HCT116 (cell line): ENCODE measurements at regions not wholly inside any gene's neighbourhood (a gene's known extent, or its start where the extent isn't known, plus 50 kb on each side); places are given as distances from the start of the nearest gene placed in this dataset.

Experiments used
- ATAC-seq: fragments of 200-7000 bp; cut with Tn5 transposase; 2 replicates; pipeline ENCODE4 v1.9.1; 2020; ENCODE audit warnings: mild to moderate bottlenecking, moderate library complexity
- BruUV-seq: library from RNA; stranded (reverse); fragments of 400-500 nt; replicated peaks from 2 replicates; lab custom pipeline; 2021; lab: Mats Ljungman, UMichigan
- CTCF ChIA-PET: fragments of 300-600 bp; sonication (Branson Sonifier 250); formaldehyde crosslinking; loops from one replicate; lab custom pipeline; 2021; ENCODE audit warnings: antibody characterized with exemption; lab: Charles Lee
- POLR2A ChIA-PET: fragments of 300-600, 350-600 bp; sonication (Branson Sonifier 250); formaldehyde crosslinking; loops from one replicate; lab custom pipeline; 2021; ENCODE audit warnings: antibody characterized with exemption; lab: Charles Lee
- RAD21 ChIA-PET, 2 experiments: fragments of 300-600 bp; sonication (Branson Sonifier 250); formaldehyde crosslinking; loops; one replicate each; lab custom pipeline; 2023; ENCODE audit warnings: low total read pairs in 2 of 2; ENCODE audit not compliant: uncharacterized antibody in 2 of 2, unreplicated experiment in 2 of 2, low non-redundant PET in 1 of 2; lab: Charles Lee
- DNase-seq: peaks from one replicate; pipeline ENCODE4 v3.0.0-alpha.2; 2010; ENCODE audit warnings: low read depth, low spot score
- H2AFZ ChIP-seq: fragments of 200-600 bp; shearing (Covaris generic), sonication (generic); 2 replicates; pipeline ENCODE4 v1.6.1; 2017; ENCODE audit warnings: low read depth, mixed run types, mixed read lengths, antibody characterized with exemption, low read length; ENCODE audit not compliant: poor library complexity, severe bottlenecking
- H3K27ac ChIP-seq: 2 replicates; pipeline ENCODE4 v1.5.1; 2012; ENCODE audit warnings: low read depth, low read length
- H3K27me3 ChIP-seq: fragments of 200-600 bp; sonication (generic); 2 replicates; pipeline ENCODE4 v1.6.1; 2016; ENCODE audit warnings: mixed run types, low read length, mixed read lengths; ENCODE audit not compliant: insufficient read depth
- H3K36me3 ChIP-seq, 2 experiments: fragments of 200-500 bp in 1 of 2; fragments of 200-600 bp in 1 of 2; sonication (Bioruptor generic) in 1 of 2; sonication (generic) in 1 of 2; 2 replicates each; pipeline versions ENCODE4 v1.5.1 to v1.6.1; 2014 to 2016; ENCODE audit warnings: low read length in 2 of 2, inconsistent platforms in 1 of 2, mixed read lengths in 1 of 2, mixed run types in 1 of 2; ENCODE audit not compliant: insufficient read depth in 2 of 2, control insufficient read depth in 1 of 2
- H3K4me1 ChIP-seq, 2 experiments: fragments of 200-600 bp in 1 of 2; sonication (generic) in 1 of 2; 2 replicates each; pipeline versions ENCODE4 v1.5.1 to v1.6.1; 2012 to 2017; ENCODE audit warnings: low read length in 2 of 2, inconsistent platforms in 1 of 2, mild to moderate bottlenecking in 1 of 2, mixed read lengths in 1 of 2, mixed run types in 1 of 2, moderate library complexity in 1 of 2; ENCODE audit not compliant: insufficient read depth in 2 of 2, control insufficient read depth in 1 of 2
- H3K4me2 ChIP-seq: fragments of 200-600 bp; sonication (generic); 2 replicates; pipeline ENCODE4 v1.6.1; 2017; ENCODE audit warnings: mixed run types, low read length, mixed read lengths
- H3K4me3 ChIP-seq, 2 experiments: fragments of 200-600 bp in 1 of 2; sonication (generic) in 1 of 2; replicated peaks in 1 of 2; 2 replicates each; pipeline ENCODE4 v1.5.1; 2011 to 2016; ENCODE audit warnings: low read length in 2 of 2, control low read depth in 1 of 2, low read depth in 1 of 2, mild to moderate bottlenecking in 1 of 2, mixed read lengths in 1 of 2, mixed run types in 1 of 2
- H3K79me2 ChIP-seq: fragments of 200-600 bp; sonication (generic); 2 replicates; pipeline ENCODE4 v1.6.1; 2017; ENCODE audit warnings: mild to moderate bottlenecking, mixed run types, low read length, moderate library complexity, mixed read lengths; ENCODE audit not compliant: insufficient read depth
- H3K9ac ChIP-seq: fragments of 200-600 bp; sonication (generic); 2 replicates; pipeline ENCODE4 v1.6.1; 2016; ENCODE audit warnings: low read length, mixed read lengths
- H3K9me2 ChIP-seq: fragments of 200-600 bp; sonication (generic), shearing (Covaris generic); 2 replicates; pipeline ENCODE4 v1.6.1; 2017; ENCODE audit warnings: mixed run types, mild to moderate bottlenecking, moderate library complexity; ENCODE audit not compliant: insufficient read depth
- H3K9me3 ChIP-seq, 2 experiments: fragments of 200-500 bp in 1 of 2; fragments of 200-600 bp in 1 of 2; sonication (Bioruptor generic) in 1 of 2; sonication (generic) in 1 of 2; 2 replicates each; pipeline ENCODE4 v1.6.1; 2014 to 2017; ENCODE audit warnings: low read length in 2 of 2, mixed read lengths in 2 of 2, inconsistent platforms in 1 of 2, low read depth in 1 of 2, mild to moderate bottlenecking in 1 of 2, mixed run types in 1 of 2, moderate library complexity in 1 of 2; ENCODE audit not compliant: control insufficient read depth in 1 of 2, insufficient read depth in 1 of 2
- H4K20me1 ChIP-seq: fragments of 200-600 bp; sonication (generic), shearing (Covaris generic); 2 replicates; pipeline ENCODE4 v1.6.1; 2017; ENCODE audit warnings: mixed run types, mild to moderate bottlenecking, moderate library complexity; ENCODE audit not compliant: insufficient read depth
- CBX3 ChIP-seq: IDR thresholded peaks from 2 replicates; pipeline ENCODE4 v1.6.1; 2012; ENCODE audit warnings: low read depth
- CEBPB ChIP-seq: IDR thresholded peaks from 2 replicates; pipeline ENCODE4 v1.6.1; 2012; ENCODE audit warnings: low read depth
- EGR1 ChIP-seq: IDR thresholded peaks from 2 replicates; pipeline ENCODE4 v1.6.1; 2012; ENCODE audit warnings: low read depth
- EZH2 ChIP-seq: fragments of 200-600 bp; sonication (generic); IDR thresholded peaks from 2 replicates; pipeline ENCODE4 v1.6.1; 2017; ENCODE audit warnings: antibody characterized with exemption, mixed run types
- EZH2phosphoT487 ChIP-seq: fragments of 200-600 bp; IDR thresholded peaks from 2 replicates; pipeline ENCODE4 v1.6.1; 2018; ENCODE audit warnings: antibody characterized with exemption, borderline replicate concordance
- FOSL1 ChIP-seq: IDR thresholded peaks from 2 replicates; pipeline ENCODE4 v1.6.1; 2012; ENCODE audit warnings: low read depth
- JUND ChIP-seq: IDR thresholded peaks from 2 replicates; pipeline ENCODE4 v1.6.1; 2012
- RAD21 ChIP-seq: IDR thresholded peaks from 2 replicates; pipeline ENCODE4 v1.6.1; 2012; ENCODE audit warnings: low read depth, mild to moderate bottlenecking
- SP1 ChIP-seq: IDR thresholded peaks from 2 replicates; pipeline ENCODE4 v1.6.1; 2012; ENCODE audit warnings: low read depth
- SRF ChIP-seq: IDR thresholded peaks from 2 replicates; pipeline ENCODE4 v1.6.1; 2012; ENCODE audit warnings: low read depth
- YY1 ChIP-seq: IDR thresholded peaks from 2 replicates; pipeline ENCODE4 v1.6.1; 2011; ENCODE audit warnings: low read length, low read depth, moderate library complexity, mild to moderate bottlenecking; ENCODE audit not compliant: insufficient replicate concordance; ENCODE audit errors: extremely low read depth
- ZFX ChIP-seq: fragments of 450-650 bp; IDR thresholded peaks from 2 replicates; pipeline ENCODE4 v1.6.1; 2017
- ZNF274 ChIP-seq: fragments of 200-500 bp; sonication (Bioruptor generic); IDR thresholded peaks from 2 replicates; pipeline ENCODE4 v1.6.1; 2014; ENCODE audit warnings: mild to moderate bottlenecking, low read depth, low read length, inconsistent platforms
- intact Hi-C: fragments of 100-400 bp; cut with micrococcal nuclease; formaldehyde crosslinking; loops from 2 replicates; pipeline ENCODE4 v1.10.0; 2022
- TF ChIP-seq, protein P1 (sequence below): IDR thresholded peaks from 2 replicates; pipeline ENCODE4 v1.6.1; 2012
- TF ChIP-seq, protein P2 (sequence below): IDR thresholded peaks from 2 replicates; pipeline ENCODE4 v1.6.1; 2012
- TF ChIP-seq, protein P3 (sequence below): IDR thresholded peaks from 2 replicates; pipeline ENCODE4 v1.6.1; 2011; ENCODE audit warnings: mild to moderate bottlenecking, low read length, moderate library complexity; ENCODE audit not compliant: insufficient replicate concordance; ENCODE audit errors: extremely low read depth
- TF ChIP-seq, protein P4 (sequence below), 3 experiments: fragments of 200-600 bp in 1 of 3; sonication (generic) in 1 of 3; IDR thresholded peaks in 2 of 3; conservative IDR thresholded peaks in 1 of 3; 2 replicates each; pipeline ENCODE4 v1.5.1; 2012 to 2017; ENCODE audit warnings: low read depth in 2 of 3, low read length in 2 of 3, antibody characterized with exemption in 1 of 3, borderline replicate concordance in 1 of 3, control low read depth in 1 of 3, mild to moderate bottlenecking in 1 of 3, mixed read lengths in 1 of 3, mixed run types in 1 of 3, moderate library complexity in 1 of 3; ENCODE audit not compliant: insufficient read depth in 1 of 3

DNA sequence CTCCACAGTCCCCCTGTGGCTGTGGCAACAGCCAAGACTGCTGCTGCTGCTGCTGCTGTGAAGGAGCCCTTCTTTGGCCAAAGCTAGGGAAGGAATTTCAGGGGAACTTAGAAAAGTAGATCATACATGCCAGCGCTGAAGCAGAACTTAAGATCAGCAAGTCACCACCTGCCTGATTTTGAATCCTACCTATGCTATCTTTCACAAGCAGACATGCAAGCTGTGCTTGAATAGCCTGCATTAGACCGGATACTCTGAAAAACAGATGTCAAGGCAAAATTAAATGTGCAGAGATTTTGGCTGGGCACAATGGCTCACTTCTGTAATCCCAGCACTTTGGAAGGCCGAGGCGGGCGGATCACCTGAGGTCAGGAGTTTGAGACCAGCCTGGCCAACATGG, 99.3 kb upstream of the ZNF366 start:
- DNase-seq = no peak
- H3K79me2 ChIP-seq = no peaks in the 10 kb centered on the region
- no peak for ATAC-seq
- TF ChIP-seq CEBPB = no peak
- TF ChIP-seq, protein P1, sequence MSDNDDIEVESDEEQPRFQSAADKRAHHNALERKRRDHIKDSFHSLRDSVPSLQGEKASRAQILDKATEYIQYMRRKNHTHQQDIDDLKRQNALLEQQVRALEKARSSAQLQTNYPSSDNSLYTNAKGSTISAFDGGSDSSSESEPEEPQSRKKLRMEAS = no peak
- TF ChIP-seq, all 23 proteins: peak for 0
- no peaks in the 10 kb centered on the region for H3K36me3 ChIP-seq
- H3K9ac ChIP-seq = no peak overlapping the region
- ChIA-PET CTCF (no interaction called here), POLR2A (no interaction called here), RAD21 (no interaction called here)
- no peaks in the 10 kb centered on the region for H3K9me3 ChIP-seq
- H3K4me3 ChIP-seq = no peak overlapping the region
- H4K20me1 ChIP-seq = no peaks in the 10 kb centered on the region
- intact Hi-C loops = no loop called here
- H3K27ac ChIP-seq = no peak overlapping the region
- no peaks in the 10 kb centered on the region for H3K27me3 ChIP-seq
- BruUV-seq = no TSS peak
- no peaks in the 10 kb centered on the region for H3K9me2 ChIP-seq
- no peak overlapping the region for H2AFZ ChIP-seq
- no peaks in the 10 kb centered on the region for H3K4me1 ChIP-seq
- no peak overlapping the region for H3K4me2 ChIP-seq

DNA sequence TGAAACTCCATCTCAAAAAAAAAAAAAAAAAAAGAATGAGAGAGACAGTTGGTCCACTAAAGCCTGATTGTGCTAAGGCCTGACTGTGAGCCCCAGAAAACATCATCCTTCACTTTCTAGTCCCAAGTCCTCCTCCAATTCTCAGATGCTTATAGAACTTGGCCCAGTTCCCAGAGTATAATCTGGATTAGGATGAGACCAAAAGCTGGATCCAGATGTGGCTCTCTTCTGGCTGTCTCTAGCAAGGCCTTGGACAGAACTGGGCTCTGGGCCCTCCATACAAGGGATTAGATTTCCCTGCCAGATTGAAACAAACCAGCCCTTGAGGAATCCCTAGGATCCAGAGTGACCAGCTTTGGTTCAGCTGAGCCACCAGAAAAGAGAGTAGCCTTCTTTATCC, 98.4 kb upstream of the ZNF366 start:
- H3K9me2 ChIP-seq = no peaks in the 10 kb centered on the region
- no peak for ATAC-seq
- H3K4me2 ChIP-seq = no peak overlapping the region
- no peaks in the 10 kb centered on the region for H3K36me3 ChIP-seq
- RAD21 ChIA-PET = no interaction called here
- CTCF ChIA-PET = no interaction called here
- H2AFZ ChIP-seq = no peak overlapping the region
- BruUV-seq = no TSS peak
- H3K79me2 ChIP-seq = no peaks in the 10 kb centered on the region
- intact Hi-C loops = no loop called here
- POLR2A ChIA-PET = no interaction called here
- peaks cover 0 to 4% of the 10 kb centered on the region in 2 experiments; a peak in 2 of 4 replicates for H3K4me1 ChIP-seq
- no peak overlapping the region for H3K27ac ChIP-seq
- H3K9me3 ChIP-seq = no peaks in the 10 kb centered on the region
- no peaks in the 10 kb centered on the region for H4K20me1 ChIP-seq
- no peak overlapping the region for H3K4me3 ChIP-seq
- no peak for DNase-seq
- no peak overlapping the region for H3K9ac ChIP-seq
- H3K27me3 ChIP-seq = no peaks in the 10 kb centered on the region
- TF ChIP-seq ZFX (no peak), EZH2 (no peak), SP1 (no peak), YY1 (no peak), SRF (no peak), FOSL1 (no peak), CEBPB (no peak), JUND (no peak), ZNF274 (no peak), EZH2phosphoT487 (no peak), CBX3 (no peak), EGR1 (no peak), RAD21 (no peak)
- TF ChIP-seq, protein P2, sequence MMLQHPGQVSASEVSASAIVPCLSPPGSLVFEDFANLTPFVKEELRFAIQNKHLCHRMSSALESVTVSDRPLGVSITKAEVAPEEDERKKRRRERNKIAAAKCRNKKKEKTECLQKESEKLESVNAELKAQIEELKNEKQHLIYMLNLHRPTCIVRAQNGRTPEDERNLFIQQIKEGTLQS = no peak
- TF ChIP-seq, protein P3, sequence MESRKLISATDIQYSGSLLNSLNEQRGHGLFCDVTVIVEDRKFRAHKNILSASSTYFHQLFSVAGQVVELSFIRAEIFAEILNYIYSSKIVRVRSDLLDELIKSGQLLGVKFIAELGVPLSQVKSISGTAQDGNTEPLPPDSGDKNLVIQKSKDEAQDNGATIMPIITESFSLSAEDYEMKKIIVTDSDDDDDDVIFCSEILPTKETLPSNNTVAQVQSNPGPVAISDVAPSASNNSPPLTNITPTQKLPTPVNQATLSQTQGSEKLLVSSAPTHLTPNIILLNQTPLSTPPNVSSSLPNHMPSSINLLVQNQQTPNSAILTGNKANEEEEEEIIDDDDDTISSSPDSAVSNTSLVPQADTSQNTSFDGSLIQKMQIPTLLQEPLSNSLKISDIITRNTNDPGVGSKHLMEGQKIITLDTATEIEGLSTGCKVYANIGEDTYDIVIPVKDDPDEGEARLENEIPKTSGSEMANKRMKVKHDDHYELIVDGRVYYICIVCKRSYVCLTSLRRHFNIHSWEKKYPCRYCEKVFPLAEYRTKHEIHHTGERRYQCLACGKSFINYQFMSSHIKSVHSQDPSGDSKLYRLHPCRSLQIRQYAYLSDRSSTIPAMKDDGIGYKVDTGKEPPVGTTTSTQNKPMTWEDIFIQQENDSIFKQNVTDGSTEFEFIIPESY = no peak
- TF ChIP-seq, protein P1 = no peak
- TF ChIP-seq, protein P4, sequence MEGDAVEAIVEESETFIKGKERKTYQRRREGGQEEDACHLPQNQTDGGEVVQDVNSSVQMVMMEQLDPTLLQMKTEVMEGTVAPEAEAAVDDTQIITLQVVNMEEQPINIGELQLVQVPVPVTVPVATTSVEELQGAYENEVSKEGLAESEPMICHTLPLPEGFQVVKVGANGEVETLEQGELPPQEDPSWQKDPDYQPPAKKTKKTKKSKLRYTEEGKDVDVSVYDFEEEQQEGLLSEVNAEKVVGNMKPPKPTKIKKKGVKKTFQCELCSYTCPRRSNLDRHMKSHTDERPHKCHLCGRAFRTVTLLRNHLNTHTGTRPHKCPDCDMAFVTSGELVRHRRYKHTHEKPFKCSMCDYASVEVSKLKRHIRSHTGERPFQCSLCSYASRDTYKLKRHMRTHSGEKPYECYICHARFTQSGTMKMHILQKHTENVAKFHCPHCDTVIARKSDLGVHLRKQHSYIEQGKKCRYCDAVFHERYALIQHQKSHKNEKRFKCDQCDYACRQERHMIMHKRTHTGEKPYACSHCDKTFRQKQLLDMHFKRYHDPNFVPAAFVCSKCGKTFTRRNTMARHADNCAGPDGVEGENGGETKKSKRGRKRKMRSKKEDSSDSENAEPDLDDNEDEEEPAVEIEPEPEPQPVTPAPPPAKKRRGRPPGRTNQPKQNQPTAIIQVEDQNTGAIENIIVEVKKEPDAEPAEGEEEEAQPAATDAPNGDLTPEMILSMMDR (IDR thresholded peaks at IDR 0.05 in 2 of 3, conservative IDR thresholded peaks at IDR 0.05 in 1 of 3; ENCODE audit: borderline replicate concordance in 1 of 3, insufficient read depth in 1 of 3, low read depth in 2 of 3, low read length in 2 of 3) = no peak
